ENCODE measurements at regions not wholly inside any gene's neighbourhood (a gene's known extent, or its start where the extent isn't known, plus 50 kb on each side); places are given as distances from the start of the nearest gene placed in this dataset.

- DNase-seq: no peak
These were observed 614.9 kb downstream of the VRK1 start for GRCh38 chr14:97411938-97412612.

GRCh38 chr14:97413022-97413539 is 615.9 kb downstream of the VRK1 start:
- DNase-seq: no peak

GRCh38 chr14:97413966-97414717 is 617.0 kb downstream of the VRK1 start:
- DNase-seq: no peak

- no peak for DNase-seq
These were observed 617.5 kb downstream of the VRK1 start for GRCh38 chr14:97414718-97415098.

- no peak for DNase-seq
These were observed 618.7 kb downstream of the VRK1 start for GRCh38 chr14:97415907-97416306.

GRCh38 chr14:97416550-97416949 is 619.4 kb downstream of the VRK1 start:
- DNase-seq: no peak

- no peak for DNase-seq
These were observed 620.1 kb downstream of the VRK1 start for GRCh38 chr14:97417331-97417730.

GRCh38 chr14:97420211-97420610 is 623.0 kb downstream of the VRK1 start:
- DNase-seq: no peak

- no peak for DNase-seq
These were observed 629.6 kb downstream of the VRK1 start for GRCh38 chr14:97426776-97427175.

GRCh38 chr14:97428808-97429440 is 631.7 kb downstream of the VRK1 start:
- no peak for DNase-seq

- no peak for DNase-seq
These were observed 635.4 kb downstream of the VRK1 start for GRCh38 chr14:97432586-97432985.

- no peak for DNase-seq
These were observed 644.7 kb downstream of the VRK1 start for GRCh38 chr14:97441740-97442362.

GRCh38 chr14:97442363-97442762 is 645.2 kb downstream of the VRK1 start:
- no peak for DNase-seq

GRCh38 chr14:97443412-97443811 is 646.2 kb downstream of the VRK1 start:
- no peak for DNase-seq

- DNase-seq: no peak
These were observed 647.1 kb downstream of the VRK1 start for GRCh38 chr14:97444248-97444647.

GRCh38 chr14:97445367-97445766 is 648.2 kb downstream of the VRK1 start:
- DNase-seq: no peak

- DNase-seq: no peak
These were observed 648.9 kb downstream of the VRK1 start for GRCh38 chr14:97446087-97446486.

- no peak for DNase-seq
These were observed 655.1 kb downstream of the VRK1 start for GRCh38 chr14:97452314-97452713.

GRCh38 chr14:97453991-97454390 is 656.8 kb downstream of the VRK1 start:
- DNase-seq: no peak

- no peak for DNase-seq
These were observed 659.3 kb downstream of the VRK1 start for GRCh38 chr14:97456462-97456861.

- DNase-seq: peak; percentile 44
These were observed 659.8 kb downstream of the VRK1 start for GRCh38 chr14:97456958-97457357.

GRCh38 chr14:97457575-97458085 is 660.4 kb downstream of the VRK1 start:
- DNase-seq: no peak

- DNase-seq: no peak
These were observed 661.1 kb downstream of the VRK1 start for GRCh38 chr14:97458255-97458654.
